PC-9 (cell line): ENCODE measurements at regions not wholly inside any gene's neighbourhood (a gene's known extent, or its start where the extent isn't known, plus 50 kb on each side); places are given as distances from the start of the nearest gene placed in this dataset.

Experiments used
- BruUV-seq: library from RNA; stranded (reverse); fragments of 400-500 nt; replicated peaks from 2 replicates; lab custom pipeline; 2021; lab: Mats Ljungman, UMichigan
- CTCF ChIA-PET: fragments of 300-600 bp; sonication (Branson Sonifier 250); formaldehyde crosslinking; loops from one replicate; lab custom pipeline; 2022; ENCODE audit warnings: antibody characterized with exemption; lab: Charles Lee
- POLR2A ChIA-PET: fragments of 300-600 bp; sonication (Branson Sonifier 250); formaldehyde crosslinking; loops from one replicate; lab custom pipeline; 2022; ENCODE audit warnings: antibody characterized with exemption; ENCODE audit not compliant: unreplicated experiment; lab: Charles Lee
- DNase-seq, 2 experiments: peaks; one replicate each; pipeline versions ENCODE4 v3.0.0 to v3.0.0-alpha.2; 2015 to 2022; ENCODE audit warnings: mixed read lengths in 1 of 2
- H2AFZ ChIP-seq: fragments of 200-600 bp; sonication (generic); 2 replicates; pipeline ENCODE4 v1.8.1; 2017; ENCODE audit warnings: antibody characterized with exemption
- H3F3A ChIP-seq: fragments of 200-600 bp; sonication (generic); 2 replicates; pipeline ENCODE4 v1.8.1; 2017; ENCODE audit warnings: antibody characterized with exemption, mild to moderate bottlenecking, low read depth; ENCODE audit not compliant: insufficient read depth
- H3K27ac ChIP-seq: fragments of 200-600 bp; sonication (generic); 2 replicates; pipeline ENCODE4 v1.6.1; 2016; ENCODE audit warnings: mixed run types
- H3K27me3 ChIP-seq: fragments of 200-600 bp; sonication (generic); 2 replicates; pipeline ENCODE4 v1.6.1; 2016; ENCODE audit warnings: low read depth, mixed run types; ENCODE audit not compliant: insufficient read depth
- H3K36me3 ChIP-seq: fragments of 200-600 bp; sonication (generic); 2 replicates; pipeline ENCODE4 v1.6.1; 2016; ENCODE audit warnings: low read depth, mixed run types
- H3K4me1 ChIP-seq: fragments of 200-600 bp; sonication (generic); replicated peaks from 2 replicates; pipeline ENCODE4 v1.6.1; 2016; ENCODE audit warnings: mixed run types; ENCODE audit not compliant: insufficient read depth
- H3K4me2 ChIP-seq: fragments of 200-600 bp; sonication (generic); 2 replicates; pipeline ENCODE4 v1.6.1; 2017; ENCODE audit warnings: mixed run types
- H3K4me3 ChIP-seq: fragments of 200-600 bp; sonication (generic); 2 replicates; pipeline ENCODE4 v1.6.1; 2016; ENCODE audit warnings: mixed run types
- H3K79me2 ChIP-seq: fragments of 200-600 bp; sonication (generic); 2 replicates; pipeline ENCODE4 v1.6.1; 2017; ENCODE audit warnings: low read depth, mixed run types
- H3K9me2 ChIP-seq: fragments of 200-600 bp; sonication (generic); 2 replicates; pipeline ENCODE4 v1.8.1; 2017; ENCODE audit warnings: mild to moderate bottlenecking; ENCODE audit not compliant: insufficient read depth
- H3K9me3 ChIP-seq: fragments of 200-600 bp; sonication (generic); 2 replicates; pipeline ENCODE4 v1.8.1; 2016; ENCODE audit warnings: low read depth; ENCODE audit not compliant: insufficient read depth
- H4K20me1 ChIP-seq: fragments of 200-600 bp; sonication (generic); 2 replicates; pipeline ENCODE4 v1.8.1; 2017; ENCODE audit not compliant: insufficient read depth
- CTCF ChIP-seq: fragments of 200-600 bp; sonication (generic); conservative IDR thresholded peaks from 2 replicates; pipeline ENCODE4 v1.6.1; 2017; ENCODE audit warnings: mixed run types, antibody characterized with exemption, mild to moderate bottlenecking, moderate library complexity
- EZH2 ChIP-seq: fragments of 200-600 bp; sonication (generic); IDR thresholded peaks from 2 replicates; pipeline ENCODE4 v1.8.0; 2017; ENCODE audit warnings: antibody characterized with exemption, low read depth
- intact Hi-C: fragments of 100-400 bp; cut with micrococcal nuclease; formaldehyde crosslinking; loops from one replicate; pipeline ENCODE4 v1.10.0; 2022; ENCODE audit not compliant: unreplicated experiment

GRCh38 chr6:9540126-9540525, 874.7 kb downstream of the TFAP2A start:
- Histone ChIP-seq H2AFZ (no peak overlapping the region), H3F3A (no peaks in the 10 kb centered on the region), H3K9me3 (no peaks in the 10 kb centered on the region), H3K36me3 (no peaks in the 10 kb centered on the region), H3K4me1 (no peaks in the 10 kb centered on the region), H3K27me3 (no peaks in the 10 kb centered on the region), H3K4me3 (no peak overlapping the region), H4K20me1 (no peaks in the 10 kb centered on the region), H3K27ac (no peak overlapping the region), H3K9me2 (no peaks in the 10 kb centered on the region), H3K79me2 (no peaks in the 10 kb centered on the region), H3K4me2 (no peak overlapping the region)
- DNase-seq = no peak
- ChIA-PET POLR2A (no interaction called here), CTCF (no interaction called here)
- TF ChIP-seq EZH2 (no peak), CTCF (no peak)
- no TSS peak for BruUV-seq
- intact Hi-C loops = loop anchor here (2.0 to 5.0 kb wide), 4 partner anchors 37 to 887 kb away; no protein-coding TSS in a partner anchor

GRCh38 chr6:9539231-9539755, 875.6 kb downstream of the TFAP2A start:
- H3K9me2 ChIP-seq = no peaks in the 10 kb centered on the region
- ChIA-PET POLR2A (no interaction called here), CTCF (interaction anchor here (0.5 kb wide), 1 partner anchor 82 kb away, joined by 4 read pairs; no protein-coding TSS in a partner anchor)
- no peaks in the 10 kb centered on the region for H3F3A ChIP-seq
- no peaks in the 10 kb centered on the region for H3K36me3 ChIP-seq
- no peaks in the 10 kb centered on the region for H3K9me3 ChIP-seq
- H3K79me2 ChIP-seq = no peaks in the 10 kb centered on the region
- no peak overlapping the region for H3K27ac ChIP-seq
- intact Hi-C loops = loop anchor here (5.0 kb wide), 1 partner anchor 557 kb away; no protein-coding TSS in a partner anchor
- H3K4me3 ChIP-seq = no peak overlapping the region
- no peak for TF ChIP-seq EZH2
- no peak for TF ChIP-seq CTCF
- H3K4me1 ChIP-seq = no peaks in the 10 kb centered on the region
- no peak overlapping the region for H3K4me2 ChIP-seq
- H4K20me1 ChIP-seq = no peaks in the 10 kb centered on the region
- DNase-seq = no peak
- H2AFZ ChIP-seq = no peak overlapping the region
- no peaks in the 10 kb centered on the region for H3K27me3 ChIP-seq
- no TSS peak for BruUV-seq

GRCh38 chr6:9537381-9537780, 877.5 kb downstream of the TFAP2A start:
- no peak overlapping the region for H3K4me3 ChIP-seq
- no peak overlapping the region for H2AFZ ChIP-seq
- H3K36me3 ChIP-seq = no peaks in the 10 kb centered on the region
- no peak overlapping the region for H3K4me2 ChIP-seq
- no peaks in the 10 kb centered on the region for H4K20me1 ChIP-seq
- no peaks in the 10 kb centered on the region for H3K79me2 ChIP-seq
- peaks cover 10% of the 10 kb centered on the region for H3K4me1 ChIP-seq
- no peak overlapping the region for H3K27ac ChIP-seq
- H3K9me3 ChIP-seq = no peaks in the 10 kb centered on the region
- no TSS peak for BruUV-seq
- CTCF ChIA-PET = interaction anchor here (0.6 kb wide), 2 partner anchors 17 to 55 kb away, joined by 3 read pairs; no protein-coding TSS in a partner anchor
- no peaks in the 10 kb centered on the region for H3K27me3 ChIP-seq
- no peaks in the 10 kb centered on the region for H3K9me2 ChIP-seq
- POLR2A ChIA-PET = interaction anchor here (0.5 to 1.2 kb wide), 5 partner anchors 55 to 1210 kb away, joined by 3 to 20 read pairs (median 3); no protein-coding TSS in a partner anchor
- DNase-seq = no peak
- peaks cover 10% of the 10 kb centered on the region; the same call in 1 of the 2 replicates for H3F3A ChIP-seq
- TF ChIP-seq CTCF = no peak
- intact Hi-C loops = loop anchor here (5.0 kb wide), 1 partner anchor 555 kb away; no protein-coding TSS in a partner anchor
